ENCODE measurements at regions not wholly inside any gene's neighbourhood (a gene's known extent, or its start where the extent isn't known, plus 50 kb on each side); places are given as distances from the start of the nearest gene placed in this dataset.

- DNase-seq = no peak
Measured at GRCh38 chr19:46945694-46946489, 73.7 kb upstream of the NPAS1 start.

DNA sequence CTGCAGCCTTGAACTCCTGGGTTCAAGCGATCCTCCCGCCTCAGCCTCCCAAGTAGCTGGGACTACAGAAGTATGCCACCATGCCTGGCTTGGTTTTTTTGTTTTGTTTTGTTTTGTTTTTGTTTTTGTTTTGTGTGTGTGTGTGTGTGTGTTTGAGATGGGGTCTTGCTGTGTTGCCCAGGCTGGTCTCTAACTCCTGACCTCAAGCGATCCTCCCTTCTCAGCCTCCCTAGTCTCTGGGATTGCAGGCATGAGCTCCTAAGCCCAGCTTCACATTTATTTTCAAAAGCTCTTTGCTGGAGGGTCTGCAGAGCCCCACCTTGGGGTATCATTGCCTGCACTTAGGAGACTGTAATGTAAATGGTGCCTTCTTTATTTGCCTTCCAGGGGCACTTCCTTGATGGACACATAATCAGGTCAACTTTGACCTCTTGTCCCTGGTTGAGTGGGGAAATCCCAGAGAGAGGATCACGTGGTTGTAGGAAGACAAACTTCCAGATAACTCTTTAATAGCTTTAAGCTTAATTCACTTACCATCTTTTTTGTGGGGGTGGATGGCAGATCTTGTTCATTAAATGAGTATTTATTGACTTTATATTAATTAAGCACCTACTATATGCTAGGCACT lies 72.9 kb upstream of the NPAS1 start:
- no peak for DNase-seq

GRCh38 chr19:46947866-46948265 lies 71.8 kb upstream of the NPAS1 start:
- DNase-seq = no peak

DNA sequence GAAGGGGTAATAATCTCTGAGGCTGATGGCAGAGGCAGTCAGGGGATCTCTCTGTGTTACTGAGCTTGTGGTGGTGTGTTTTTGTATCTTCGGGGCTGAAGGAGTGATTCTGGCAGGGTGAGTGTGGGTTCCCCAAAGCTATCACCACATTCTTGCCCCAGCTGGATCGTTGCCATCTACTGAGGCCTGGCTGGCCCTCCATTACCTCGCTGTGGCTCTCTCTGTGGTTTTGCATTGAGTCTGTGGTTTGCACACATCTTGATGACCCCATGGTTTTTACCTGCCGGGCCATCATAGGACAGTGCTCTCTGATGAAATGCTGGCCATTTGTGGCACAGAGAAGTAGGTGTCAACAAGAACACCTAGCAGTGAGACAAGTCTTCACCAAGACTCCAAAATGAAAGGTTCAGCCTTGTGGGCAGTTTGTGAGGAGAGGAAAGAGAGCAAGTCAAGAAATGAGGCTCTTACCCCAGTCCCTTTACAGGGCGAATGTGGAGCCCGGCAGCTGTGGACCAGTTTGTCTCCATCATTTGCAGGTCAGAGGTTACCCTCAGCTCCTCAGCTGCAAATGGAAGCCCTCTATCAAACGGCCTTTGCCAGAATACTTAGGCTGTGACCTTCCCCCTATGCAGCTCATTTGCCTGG lies 69.0 kb upstream of the NPAS1 start:
- no peak for DNase-seq

DNA sequence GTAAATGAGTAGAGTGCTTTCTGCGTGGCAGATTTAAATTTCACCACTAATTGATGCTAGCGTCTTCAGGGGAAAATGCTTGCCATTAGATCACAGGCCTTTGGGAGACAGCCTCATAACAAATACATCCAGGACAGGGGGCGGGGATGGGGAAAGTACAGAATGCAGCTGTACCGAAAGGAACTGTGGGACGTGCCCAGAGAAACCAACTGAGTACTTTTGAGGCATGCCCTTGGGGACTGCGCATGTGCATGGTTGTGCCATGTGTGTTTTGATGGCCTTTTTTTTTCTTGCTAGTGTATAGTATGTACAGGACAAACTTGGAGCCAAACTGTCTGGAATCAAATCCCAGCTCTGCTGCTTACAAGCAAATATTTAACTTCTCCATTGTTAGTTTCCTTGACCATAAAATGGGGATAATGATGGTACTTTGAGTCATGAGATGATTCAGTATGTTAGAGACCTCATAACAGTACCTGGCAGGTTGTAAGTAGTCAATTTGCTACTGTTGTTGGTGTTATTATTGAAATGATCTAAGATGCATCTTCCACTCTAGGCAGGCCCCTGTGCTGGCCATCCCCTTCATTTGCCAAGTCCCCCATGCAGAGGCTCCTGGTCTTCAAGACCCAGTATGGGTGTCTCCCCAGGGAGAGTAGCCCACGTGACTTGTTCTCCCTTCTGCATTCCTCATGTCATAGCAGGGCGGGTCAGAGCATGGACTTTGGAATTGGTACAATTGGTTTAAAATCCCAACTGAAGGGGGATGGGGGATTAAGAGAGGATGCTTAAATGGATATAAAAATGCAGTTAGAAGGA lies 68.3 kb upstream of the NPAS1 start:
- DNase-seq = no peak

DNA sequence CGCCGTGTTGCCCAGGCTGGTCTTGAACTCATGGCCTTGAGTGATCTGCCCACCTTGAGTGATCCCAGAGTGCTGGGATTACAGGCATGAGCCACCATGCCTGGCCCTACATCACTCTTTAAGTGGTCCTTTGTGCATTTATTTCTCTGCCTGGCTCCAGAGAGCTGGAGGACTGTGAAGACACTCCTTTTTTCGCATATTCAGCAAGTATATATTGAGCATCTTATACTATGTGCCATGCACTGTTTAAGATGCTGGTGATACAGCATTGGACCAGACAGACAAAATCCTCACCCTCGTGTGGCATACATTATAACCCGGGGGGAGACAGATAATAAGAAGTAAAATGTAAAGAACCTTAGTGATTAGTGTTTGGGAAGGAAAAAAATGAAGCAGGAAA lies 66.8 kb upstream of the NPAS1 start:
- DNase-seq = no peak

GRCh38 chr19:46953955-46954501 lies 65.6 kb upstream of the NPAS1 start:
- DNase-seq = no peak

- no peak for DNase-seq
Measured at GRCh38 chr19:46954502-46954992, 65.1 kb upstream of the NPAS1 start.

GRCh38 chr19:46954993-46955812 lies 64.4 kb upstream of the NPAS1 start:
- peak; percentile 11 for DNase-seq

DNA sequence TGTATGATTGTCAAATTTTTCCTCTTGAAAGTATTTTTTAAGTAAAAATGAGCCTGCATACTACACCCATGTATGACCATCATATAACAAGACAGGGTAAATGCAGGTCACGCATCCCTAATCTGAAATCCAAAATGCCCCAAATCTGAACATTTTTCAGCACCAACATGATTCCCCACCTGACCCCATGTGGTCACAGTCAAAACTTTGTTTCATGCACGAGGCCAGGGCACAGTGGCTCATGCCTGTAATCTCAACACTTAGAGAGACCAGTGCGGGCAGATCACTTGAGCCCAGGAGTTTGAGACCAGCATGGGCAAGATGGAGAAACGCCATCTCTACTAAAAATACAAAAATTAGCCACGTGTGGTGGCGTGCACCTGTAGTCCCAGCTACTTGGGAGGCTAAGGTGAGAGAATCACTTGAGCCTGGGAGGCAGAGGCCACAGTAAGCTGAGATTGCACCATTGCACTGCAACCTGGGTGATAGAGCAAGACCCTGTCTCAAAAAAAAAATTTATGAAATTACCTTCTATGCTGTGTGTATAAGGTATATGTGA lies 63.7 kb upstream of the NPAS1 start:
- DNase-seq = no peak

DNA sequence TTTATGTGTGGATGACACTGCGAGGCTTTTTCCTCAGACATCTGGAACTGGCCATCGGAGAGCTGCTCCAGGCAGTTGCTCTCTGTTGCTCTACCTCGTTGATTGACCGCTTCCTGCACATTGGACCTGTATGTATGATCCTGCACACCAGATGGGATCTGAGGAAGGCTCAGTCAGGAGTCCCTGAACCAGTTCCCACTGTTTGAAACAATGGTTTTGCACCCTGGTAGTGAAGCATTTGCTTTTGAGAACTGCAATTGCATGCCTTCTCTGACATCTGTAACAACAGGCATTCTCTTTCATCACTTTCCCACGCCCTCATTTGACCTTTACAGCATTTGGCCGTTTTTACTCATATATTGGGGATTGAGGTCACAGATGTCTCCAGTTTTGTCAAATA lies 61.1 kb upstream of the NPAS1 start:
- DNase-seq = no peak

GRCh38 chr19:46959894-46960556 lies 59.6 kb upstream of the NPAS1 start:
- DNase-seq = no peak

- DNase-seq = no peak
Measured at GRCh38 chr19:46962030-46962570, 57.5 kb upstream of the NPAS1 start.

DNA sequence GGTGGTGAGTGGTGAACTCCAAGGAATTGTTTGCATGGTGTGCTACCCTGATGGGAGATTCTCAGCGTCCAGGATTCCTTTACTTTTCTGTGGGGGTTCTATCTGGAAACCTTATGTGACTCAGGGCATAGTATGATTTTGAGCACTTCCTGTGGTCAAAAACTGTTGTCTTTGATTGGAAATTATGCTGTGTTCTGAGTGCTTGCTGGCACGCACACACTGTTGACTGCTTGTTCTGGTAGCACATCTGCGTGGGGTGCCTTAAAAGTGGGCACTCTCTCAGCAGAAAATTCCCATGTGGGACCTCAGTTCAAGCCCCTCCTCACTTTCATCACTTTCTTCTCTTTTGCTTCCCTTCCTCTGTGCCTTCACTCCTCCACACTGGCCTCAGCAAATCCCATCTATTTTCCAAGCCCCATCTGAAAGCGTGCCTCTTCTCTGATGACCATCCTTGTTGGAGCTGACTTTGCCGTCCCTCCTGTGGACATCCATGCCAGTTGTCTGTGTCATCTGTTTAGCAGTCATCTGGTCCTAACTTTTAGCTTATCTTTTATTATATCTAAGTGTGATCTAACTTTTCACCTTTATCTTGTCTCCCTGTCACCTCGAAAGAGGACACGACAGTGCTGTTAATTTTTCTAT lies 56.4 kb upstream of the NPAS1 start:
- no peak for DNase-seq

DNA sequence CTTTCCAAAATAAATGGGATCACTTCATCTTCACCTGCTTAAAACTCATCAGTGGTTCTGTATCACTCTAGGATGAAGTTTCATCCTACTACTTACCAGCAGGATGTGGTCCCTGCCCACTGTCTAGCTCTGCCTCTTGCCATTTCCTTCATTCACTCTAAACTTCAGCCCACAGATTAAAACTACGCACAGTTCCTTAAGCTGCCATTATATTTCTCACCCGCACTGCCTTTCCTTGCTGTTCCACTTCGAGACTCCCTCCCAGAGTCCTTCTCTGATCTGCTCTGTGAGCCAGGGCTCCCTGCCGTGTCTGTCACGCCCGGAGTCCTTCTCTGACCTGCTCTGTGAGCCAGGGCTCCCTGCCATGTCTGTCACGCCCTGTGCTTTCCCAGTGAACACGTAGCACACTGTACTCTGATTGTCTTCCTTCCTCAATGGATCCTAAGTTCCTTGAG lies 52.0 kb upstream of the NPAS1 start:
- DNase-seq = no peak
